GM18511 (cell line): ENCODE measurements at regions not wholly inside any gene's neighbourhood (a gene's known extent, or its start where the extent isn't known, plus 50 kb on each side); places are given as distances from the start of the nearest gene placed in this dataset.

ENCODE experiments used
- ATAC-seq: cut with Tn5 transposase; IDR thresholded peaks from one replicate; pipeline ENCODE4 v1.9.1; 2021; ENCODE audit warnings: mild to moderate bottlenecking, moderate library complexity; ENCODE audit not compliant: unreplicated experiment

DNA sequence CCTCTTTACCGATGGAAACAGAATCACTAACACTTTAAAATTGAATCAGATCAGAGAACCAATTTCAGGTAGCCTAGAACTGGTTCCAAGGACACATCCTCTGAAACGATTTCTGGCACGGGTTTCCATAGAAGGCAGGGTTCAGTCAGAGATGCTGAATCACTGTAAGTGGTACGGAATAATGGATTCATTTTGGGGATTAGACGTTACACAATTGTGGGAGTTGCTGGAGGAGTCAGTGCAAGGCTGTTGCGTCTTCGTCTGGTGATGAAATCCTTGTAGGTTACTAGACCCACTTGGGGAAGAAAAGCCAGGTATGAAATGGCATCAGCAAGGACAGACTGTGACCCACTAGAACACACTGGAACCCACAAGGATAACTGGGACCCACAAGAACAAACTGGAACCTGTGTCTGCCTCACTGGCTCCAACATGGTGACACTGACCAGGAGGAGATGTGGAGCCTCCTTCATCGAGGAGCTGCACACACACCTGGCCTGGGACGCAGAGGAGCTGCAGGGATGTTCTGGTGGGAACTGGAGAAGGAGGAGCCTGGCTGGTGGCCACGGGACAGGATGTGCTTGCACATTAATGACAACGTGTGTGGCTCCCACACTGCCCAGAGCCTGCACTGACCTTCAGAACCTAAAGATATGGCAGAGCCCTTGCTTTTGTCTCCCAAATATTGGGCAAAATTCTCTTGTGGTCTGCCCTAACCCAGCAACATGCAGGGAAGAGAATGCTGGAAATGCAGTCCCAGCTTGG is 105.1 kb downstream of the TRAPPC11 start:
- no peak for ATAC-seq

- ATAC-seq, result no peak
Observed at GRCh38 chr4:183765251-183765911, 106.3 kb downstream of the TRAPPC11 start.

DNA sequence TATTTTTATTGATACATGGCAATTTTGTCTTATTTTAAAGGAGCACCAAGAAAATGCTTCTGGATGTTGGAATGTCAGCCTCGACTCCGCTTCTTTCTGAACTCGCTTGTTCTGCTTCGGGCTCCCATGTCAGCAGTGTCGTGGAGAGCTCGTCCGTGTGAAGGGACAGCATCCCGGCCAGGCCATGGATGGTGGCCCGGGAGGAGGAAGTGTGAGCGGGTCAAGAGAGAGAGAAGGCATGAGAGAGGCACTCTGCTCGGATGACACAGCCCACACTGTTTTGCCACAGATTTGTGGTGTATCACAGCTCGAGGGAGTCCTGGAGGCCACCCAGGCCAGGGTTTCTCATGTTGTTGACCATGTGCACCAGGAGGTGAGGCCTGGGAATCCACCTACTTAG is 107.0 kb downstream of the TRAPPC11 start:
- no peak for ATAC-seq

DNA sequence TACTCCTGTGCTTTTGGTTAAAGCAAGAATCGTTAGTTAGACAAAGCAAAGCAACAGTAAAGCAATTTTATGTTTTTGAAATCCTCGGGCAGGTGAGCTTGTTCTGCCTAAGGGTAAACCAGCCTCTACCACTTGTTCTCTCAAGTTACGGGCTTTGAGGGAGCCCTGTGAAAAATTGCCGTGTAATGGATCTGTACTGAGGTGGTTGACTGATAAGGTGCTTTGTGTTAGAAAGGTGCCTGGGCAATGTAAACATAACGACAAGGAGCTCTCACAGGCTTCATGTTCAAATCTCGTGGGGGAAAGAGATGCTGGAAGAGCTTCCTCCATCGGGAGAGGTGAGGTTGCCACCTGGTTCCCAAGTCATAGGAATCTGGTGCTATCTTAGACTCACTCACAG is 111.8 kb downstream of the TRAPPC11 start:
- no peak for ATAC-seq

- ATAC-seq, result no peak
Observed at GRCh38 chr4:183772361-183772760, 113.3 kb downstream of the TRAPPC11 start.

DNA sequence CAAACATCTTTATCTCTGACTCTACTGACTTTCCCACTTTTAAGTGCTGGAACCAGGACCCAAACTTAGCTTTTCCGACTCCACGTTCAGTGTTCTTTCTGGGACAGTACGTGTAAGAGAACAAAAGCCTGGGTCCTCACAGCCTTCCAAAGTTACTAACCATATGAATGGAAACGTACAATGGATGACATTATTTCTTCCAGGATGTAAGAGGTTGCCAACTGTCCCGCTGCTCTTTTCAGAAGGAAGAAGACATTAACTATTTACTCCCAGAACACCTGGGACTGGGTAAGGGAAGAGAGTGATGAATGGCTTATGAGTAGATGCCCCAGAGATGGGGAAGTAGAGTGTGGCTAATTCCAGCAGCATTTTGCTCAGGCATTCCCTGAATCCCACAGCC is 114.7 kb downstream of the TRAPPC11 start:
- ATAC-seq, result no peak

DNA sequence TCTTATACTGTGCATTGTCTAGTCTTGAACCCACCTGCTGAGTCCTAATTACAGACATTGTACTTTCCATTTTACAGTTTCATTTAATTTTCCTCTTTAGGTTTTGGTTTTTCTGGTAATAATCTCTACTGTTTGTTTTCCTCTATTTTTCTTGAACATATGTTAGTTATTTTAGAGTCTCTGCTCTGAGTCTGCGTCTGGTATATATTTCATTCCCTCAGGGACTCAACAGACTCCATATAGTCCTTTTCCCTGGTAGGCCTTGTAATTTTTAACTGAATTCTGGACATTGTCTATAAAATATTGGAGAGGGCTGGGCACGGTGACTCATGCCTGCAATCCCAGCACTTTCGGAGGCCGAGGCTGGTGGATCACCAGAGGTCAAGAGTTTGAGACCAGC is 121.8 kb upstream of the STOX2 start:
- no peak for ATAC-seq

DNA sequence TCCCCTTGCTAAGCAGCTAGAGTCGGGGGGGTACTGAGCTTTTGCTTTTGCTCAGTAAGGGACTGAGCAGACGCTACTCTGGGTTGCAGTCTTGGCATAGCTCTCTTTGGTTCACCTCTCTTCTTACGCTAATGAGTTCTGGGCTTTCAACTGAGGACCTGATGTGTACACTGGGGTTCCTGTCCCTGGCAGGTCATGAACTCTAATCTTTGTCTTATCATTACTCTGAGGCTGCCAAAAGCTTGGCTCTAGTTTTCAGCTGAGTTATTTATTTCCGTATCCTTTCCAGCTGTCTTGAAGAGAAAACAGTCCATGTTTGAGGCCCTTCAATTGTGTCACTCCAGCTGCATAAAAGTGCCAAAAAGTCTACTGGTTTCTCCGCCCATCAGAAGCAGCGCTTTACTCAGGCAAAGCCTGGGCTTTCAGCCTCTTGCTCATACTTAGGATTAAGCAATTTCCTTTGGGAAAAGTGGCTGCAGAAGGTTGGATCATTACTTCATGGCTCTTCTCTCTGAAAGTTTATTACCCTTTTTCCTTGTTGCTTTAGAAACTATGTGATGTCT is 121.0 kb upstream of the STOX2 start:
- no peak for ATAC-seq

- no peak for ATAC-seq
Observed at GRCh38 chr4:183788308-183788905, 116.7 kb upstream of the STOX2 start.

DNA sequence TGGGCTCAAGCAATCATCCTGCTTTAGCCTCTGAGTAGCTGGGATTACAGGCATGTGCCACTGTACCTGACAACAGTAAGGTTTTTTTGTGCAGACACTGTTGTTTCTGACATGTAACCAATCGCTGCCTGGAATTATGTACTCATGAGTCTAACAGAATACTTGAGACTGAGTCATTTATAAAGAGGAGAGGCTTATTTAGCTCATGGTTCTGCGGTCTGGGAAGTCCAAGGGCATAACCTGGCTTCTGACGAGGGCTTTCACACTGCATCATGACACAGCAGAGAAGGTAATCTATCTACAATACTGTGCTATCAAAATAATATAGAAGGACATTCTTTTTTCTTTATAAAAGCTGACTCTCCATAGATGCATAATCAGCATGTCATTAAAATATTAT is 115.5 kb upstream of the STOX2 start:
- ATAC-seq, result no peak

DNA sequence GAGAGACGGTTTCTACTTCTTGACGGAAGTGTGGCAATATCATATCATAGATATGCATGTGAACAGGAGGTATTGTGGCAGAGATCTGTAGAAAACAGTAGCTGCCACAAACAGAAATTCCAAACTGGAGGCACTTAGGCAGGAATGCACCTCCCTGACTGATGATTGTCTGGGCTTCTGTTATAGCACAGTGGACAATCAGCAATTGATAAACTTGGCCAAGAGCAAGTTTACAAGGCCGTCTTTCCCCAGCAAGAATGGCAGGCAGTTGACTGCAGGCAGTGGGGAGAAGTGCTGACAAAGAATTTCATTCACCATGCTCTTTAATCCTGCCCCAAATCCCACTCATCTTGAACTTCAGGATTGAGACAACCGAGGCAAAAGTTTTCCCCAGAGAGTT is 114.4 kb upstream of the STOX2 start:
- no peak for ATAC-seq

DNA sequence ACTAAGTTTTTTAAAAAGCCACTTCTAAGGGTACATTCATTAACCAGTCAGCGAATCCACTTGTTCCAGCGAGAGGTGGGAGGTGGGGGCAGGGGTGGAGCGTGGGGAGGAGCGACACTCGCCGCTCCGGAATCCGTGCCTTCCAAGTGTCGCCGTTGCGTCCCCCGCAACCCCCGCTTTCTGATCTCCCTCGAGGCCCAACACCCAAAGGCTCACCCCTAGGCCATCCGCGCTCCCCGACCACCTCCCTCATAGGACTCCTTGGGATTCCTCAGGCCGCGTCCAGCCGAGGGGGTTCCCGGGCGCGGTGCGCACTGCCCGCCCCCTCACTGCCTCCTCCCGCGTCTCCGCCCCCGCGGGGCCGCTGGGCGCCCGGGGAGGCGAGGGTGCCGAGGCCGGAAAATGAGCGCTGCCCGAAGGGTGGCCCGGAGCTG is 108.1 kb upstream of the STOX2 start:
- no peak for ATAC-seq

GRCh38 chr4:183797445-183798300 is 107.4 kb upstream of the STOX2 start:
- no peak for ATAC-seq

DNA sequence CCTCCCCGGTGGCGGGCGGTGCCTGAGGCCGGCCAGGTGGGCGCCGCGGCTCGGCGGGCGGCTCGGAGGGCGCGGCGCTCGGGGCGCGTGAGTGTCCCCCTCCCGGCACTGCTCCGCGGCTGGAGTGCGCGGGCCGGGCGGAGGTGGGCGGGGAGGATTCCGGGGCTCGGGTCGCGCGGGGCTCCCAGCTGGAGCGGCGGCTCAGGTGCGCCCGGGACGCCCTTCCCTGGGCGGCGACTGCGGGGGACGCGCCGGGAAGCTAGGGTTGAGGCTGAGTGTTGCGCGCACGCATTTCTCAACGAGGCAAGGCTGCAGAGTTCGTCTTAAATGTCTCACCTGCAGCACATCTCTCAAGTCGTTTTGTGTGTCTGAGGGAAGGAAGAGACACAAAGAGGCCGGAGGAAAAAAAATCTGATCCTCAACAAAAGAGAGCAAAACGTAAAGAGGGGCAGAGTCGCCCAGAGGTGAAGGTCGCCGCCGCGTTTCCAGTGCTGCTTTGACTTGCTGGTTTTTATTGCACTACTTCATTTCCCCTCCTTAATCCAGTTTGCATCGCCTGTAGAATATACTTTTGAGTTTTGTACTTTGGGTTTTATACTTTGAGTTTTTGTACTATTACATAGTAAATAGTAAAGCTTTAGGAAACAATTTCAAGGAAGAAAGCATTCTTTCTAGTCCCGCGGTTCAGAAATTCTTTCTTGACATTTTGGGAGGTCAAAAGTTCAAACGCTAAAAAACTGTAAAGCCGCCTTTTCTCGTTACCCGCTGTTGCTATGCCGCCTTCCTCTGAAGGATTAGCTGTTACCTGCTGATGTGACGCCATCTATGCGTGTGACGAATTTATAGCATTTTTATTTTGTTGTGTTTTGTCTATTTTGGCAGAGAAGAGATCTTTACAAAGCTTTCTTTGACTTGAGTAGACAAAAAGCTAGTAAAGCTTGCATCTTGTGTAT is 106.5 kb upstream of the STOX2 start:
- no peak for ATAC-seq

DNA sequence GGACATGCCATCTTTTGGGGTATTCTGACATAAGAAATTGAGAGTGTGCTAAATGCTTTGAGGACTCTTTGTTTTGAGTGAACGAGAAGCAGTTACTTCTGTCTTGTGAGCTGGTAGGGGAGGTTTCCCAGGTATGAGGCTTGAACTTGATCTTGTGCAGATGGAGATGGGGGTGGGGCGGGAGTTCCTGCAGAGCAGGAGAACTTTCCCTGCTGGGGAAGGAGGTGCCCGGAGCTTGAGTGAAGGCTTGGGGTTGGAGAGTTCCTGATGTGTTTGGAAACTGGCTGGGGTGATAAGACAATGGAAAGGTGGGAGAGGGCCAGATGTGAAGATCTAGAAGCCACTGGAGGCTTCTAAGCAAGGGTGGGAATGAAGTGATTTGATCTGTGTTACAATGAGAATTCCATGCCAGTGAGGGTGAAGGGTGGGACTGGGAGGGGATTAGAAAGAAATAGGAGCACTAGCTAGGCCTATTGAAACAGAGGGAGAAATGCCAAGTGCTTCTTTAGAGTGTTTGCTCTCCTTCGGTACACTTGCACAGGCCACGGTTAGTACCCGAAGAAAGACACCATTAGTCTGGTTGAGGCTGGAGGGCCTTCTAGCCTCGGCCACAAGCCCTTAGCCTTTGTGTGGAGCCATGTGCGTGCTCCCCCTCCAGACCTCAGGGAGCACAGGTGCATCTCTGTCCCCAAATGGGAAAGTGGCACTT is 103.5 kb upstream of the STOX2 start:
- ATAC-seq, result no peak

GRCh38 chr4:183806341-183806740 is 98.8 kb upstream of the STOX2 start:
- no peak for ATAC-seq

GRCh38 chr4:183807420-183808096 is 97.5 kb upstream of the STOX2 start:
- no peak for ATAC-seq

GRCh38 chr4:183808097-183808456 is 97.0 kb upstream of the STOX2 start:
- ATAC-seq, result no peak

GRCh38 chr4:183812567-183812966 is 92.5 kb upstream of the STOX2 start:
- ATAC-seq, result no peak
